ENCODE measurements at regions not wholly inside any gene's neighbourhood (a gene's known extent, or its start where the extent isn't known, plus 50 kb on each side); places are given as distances from the start of the nearest gene placed in this dataset.

GRCh38 chr7:35533902-35534301, 161.0 kb downstream of the HERPUD2 start:
- DNase-seq (ENCODE audit: low spot score), result no peak

DNA sequence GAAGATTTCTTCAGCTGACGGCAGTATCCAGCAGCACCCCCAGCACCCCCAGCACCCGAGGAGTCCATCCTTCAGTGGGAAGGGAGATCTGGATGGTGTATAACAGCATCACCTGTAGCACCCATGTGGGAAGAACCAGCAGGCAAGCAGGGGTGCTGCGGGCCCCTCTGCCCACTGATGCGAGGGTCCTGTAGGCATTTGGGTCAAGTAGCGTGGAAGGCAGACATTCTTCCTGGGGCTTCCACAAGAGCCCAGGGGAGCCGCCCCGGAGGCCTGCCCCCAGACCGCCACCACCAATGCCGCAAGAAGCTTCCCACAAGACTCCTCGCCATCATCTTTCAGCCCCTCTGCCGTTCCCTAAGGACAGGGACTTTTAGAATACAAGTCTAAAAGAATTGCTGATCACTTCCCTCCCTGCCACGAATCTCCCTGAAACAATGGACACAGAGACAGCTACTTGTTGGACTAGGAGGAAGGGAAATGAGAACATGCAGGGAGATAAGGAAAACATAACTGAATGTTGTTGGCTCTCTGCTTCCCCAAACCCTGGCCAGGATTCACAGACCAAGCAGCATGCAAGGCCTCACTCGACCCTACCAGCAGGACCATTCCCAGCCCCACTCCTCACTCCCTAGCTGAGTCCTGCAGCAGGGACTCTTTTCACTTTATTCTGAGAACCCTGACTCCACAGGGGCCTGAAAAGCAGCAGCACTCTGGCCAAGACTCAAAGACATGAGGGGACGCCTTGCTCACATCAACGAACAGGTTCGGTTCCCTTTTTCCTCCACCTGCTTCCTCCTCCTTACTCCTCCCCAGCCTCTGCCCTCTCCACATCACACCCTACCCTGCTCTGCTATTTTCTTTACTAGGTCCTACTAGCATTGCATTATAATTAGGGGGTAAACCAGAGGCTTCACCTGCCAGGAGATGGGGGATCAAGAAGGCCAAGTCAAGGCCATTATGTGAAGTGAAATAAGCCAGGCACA, 164.5 kb downstream of the HERPUD2 start:
- no peak for DNase-seq (ENCODE audit: low spot score)

DNA sequence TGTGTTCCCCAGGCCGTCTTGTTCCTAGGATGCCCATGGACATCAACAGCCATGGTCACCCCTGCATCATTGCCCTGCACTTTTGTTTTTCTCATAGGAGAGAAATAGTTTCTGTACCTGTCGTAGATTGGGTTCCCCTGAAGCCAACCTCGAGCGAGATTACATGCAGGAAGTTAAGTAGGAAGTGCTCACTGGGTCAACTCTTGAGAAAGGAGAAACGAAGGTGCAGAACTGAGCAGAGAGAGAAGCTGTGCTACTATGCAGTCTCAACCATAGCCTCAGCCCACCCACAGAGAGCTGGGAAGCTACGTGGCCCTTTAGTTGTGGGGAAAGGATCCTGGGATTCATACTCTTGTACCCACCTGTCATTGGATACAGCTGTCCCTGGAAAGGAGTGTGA, 165.2 kb downstream of the HERPUD2 start:
- no peak for DNase-seq (ENCODE audit: low spot score)

DNA sequence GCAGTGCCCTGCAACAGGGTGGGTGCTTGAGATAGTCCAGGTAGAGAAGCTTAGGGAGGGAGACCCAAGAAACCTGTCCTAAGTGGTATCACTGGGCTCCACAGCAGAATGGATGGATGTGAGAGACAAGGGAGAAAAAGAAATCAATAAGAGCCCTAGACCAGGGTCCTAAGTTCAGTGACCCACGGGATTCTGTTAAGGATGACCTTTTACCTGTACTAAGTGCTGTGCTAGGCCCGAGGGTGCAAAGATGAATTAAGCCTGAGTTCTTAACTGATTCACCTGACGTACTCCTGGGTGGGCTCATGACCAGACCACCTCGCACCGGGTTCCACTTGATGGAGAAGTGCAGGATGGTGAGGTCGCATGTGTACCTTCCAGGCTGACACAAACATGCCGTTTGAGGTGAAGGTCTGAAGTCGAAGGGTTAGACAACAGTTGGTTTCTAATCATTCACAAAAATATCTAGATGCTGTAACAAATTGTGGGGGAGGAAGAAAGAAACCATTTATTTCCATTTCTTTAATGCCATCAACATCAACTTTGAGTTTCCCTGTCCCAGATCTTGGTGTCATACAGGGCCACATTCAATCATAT, 166.5 kb downstream of the HERPUD2 start:
- no peak for DNase-seq (ENCODE audit: low spot score)

DNA sequence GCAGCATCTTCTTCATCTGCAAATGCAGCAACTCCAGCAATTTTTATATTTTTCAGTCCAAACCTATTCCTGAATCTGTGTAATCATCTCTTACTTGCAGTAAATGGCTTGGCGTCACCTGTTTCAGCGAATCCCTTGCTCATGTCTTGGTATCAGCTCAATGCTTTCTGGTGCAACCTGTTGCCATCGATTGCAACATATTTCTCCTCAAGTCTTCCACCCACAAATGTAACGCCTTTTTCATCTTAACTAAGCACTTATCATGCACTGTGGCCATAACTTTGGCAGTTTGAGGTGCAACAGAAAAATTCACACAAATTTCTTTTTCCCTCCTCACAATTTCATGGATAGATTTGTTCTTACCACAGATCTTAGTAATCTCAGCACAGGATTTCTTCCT, 168.3 kb downstream of the HERPUD2 start:
- DNase-seq (ENCODE audit: low spot score), result no peak

DNA sequence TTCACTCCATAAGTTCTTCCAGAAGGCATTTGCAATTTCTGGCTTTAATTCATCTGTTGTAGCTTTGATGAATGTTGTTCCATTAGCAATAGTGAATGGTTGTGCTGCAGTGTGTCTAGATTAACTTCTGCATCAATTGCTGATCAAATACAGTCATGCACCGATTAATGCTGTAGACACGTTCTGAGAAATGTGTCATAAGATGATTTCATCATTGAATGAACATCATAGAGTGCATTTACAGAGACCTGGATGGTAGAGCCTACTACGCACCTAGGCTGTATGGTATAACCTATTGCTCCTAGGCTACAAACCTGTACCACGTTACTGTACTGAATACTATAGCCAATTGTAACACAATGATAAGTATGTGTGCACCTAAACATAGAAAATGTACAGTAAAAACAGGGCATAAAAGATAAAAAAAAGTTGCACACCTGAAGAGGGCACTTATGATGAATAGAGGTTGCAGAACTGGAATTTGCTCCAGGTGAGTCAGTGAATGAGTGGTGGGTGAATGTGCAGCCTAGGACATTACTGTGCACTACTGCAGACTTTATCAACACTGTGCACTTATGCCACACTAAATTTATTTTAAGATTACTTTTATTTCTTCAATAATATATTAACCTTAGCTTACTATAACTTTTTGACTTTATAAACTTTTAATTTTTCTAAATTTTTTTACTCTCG, 170.7 kb downstream of the HERPUD2 start:
- no peak for DNase-seq (ENCODE audit: low spot score)

DNA sequence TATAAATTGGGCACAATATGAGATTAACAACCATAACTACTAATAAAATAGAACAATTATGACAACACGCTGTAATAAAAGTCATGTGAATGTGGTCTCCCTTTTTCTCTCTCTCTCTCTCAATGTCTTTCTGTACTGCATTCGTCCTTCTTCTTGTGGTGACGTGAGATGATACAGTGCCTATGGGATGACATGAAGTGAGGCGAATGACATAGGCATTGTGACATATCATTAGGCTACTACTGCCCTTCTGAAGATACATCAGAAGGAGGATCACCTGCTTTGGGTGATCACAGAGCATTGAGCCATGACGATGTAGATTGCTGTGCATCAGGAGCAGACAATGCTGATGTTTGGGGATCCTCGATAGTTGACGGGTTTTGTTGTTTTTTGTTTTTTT, 171.6 kb downstream of the HERPUD2 start:
- DNase-seq (ENCODE audit: low spot score), result no peak

GRCh38 chr7:35522697-35523096, 172.2 kb downstream of the HERPUD2 start:
- DNase-seq (ENCODE audit: low spot score), result no peak

- no peak for DNase-seq (ENCODE audit: low spot score)
Observed at GRCh38 chr7:35521941-35522340, 173.0 kb downstream of the HERPUD2 start.

- DNase-seq (ENCODE audit: low spot score), result no peak
Observed at GRCh38 chr7:35520810-35521625, 173.9 kb downstream of the HERPUD2 start.

GRCh38 chr7:35519971-35520809, 174.7 kb downstream of the HERPUD2 start:
- peak; percentile 79 for DNase-seq (ENCODE audit: low spot score)

DNA sequence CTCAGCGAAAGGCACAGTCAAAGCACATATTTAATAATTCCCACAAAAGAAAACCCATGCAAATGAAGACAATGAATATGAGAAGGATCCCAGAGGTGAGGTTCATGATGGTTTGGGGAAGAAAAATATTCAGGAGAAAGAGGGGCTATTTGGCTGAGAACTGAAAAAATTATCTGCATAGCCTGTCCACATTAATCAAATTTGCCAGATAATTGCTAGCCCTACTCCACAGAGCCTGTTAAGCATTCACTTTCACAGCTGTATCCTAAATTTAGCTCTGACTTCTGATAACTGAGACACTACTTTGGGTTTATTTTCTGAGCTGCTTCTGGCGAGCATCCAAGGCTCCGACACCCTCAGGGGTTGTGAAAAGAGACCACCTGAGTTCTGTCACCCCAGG, 176.2 kb downstream of the HERPUD2 start:
- DNase-seq (ENCODE audit: low spot score), result no peak

GRCh38 chr7:35516498-35516897, 178.4 kb downstream of the HERPUD2 start:
- no peak for DNase-seq (ENCODE audit: low spot score)

DNA sequence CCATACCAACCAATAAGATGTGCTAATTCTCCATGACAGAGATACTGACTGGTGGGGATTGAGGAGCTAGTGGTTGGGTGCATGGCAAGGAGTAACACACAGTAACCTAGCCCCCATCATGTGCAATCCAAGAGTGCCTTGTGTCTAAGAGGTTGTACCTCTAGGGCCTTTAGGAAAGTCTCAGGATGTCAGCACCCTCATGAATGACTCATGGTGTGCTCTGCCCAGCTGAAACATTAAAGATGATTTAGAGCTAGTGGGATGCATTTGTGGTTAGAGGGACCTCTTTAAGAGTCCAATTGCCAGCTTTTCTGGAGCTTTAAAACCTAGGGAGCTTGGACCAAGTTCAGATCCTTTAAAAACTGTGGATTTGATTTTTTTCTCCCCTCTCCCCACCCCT, 181.1 kb downstream of the HERPUD2 start:
- DNase-seq (ENCODE audit: low spot score), result no peak

DNA sequence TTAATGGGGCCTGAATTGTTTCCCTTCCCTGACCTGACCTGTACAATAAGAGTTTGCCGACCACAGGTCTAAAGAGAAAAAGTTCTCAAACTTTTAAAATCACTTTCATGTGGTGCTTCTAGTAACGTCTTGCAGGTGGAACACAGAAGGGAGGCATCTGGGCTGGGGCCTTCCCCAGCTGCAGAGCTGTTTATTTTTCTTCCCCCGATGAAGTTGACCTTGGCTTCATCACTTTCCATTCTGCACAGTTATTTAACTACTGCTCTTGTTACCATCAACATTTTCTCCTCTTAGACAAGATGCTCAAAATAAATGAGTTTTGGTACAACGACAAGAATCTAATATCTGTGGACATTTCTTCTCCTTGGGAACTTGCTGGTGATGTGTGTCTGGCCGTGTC, 181.7 kb downstream of the HERPUD2 start:
- DNase-seq (ENCODE audit: low spot score), result no peak

DNA sequence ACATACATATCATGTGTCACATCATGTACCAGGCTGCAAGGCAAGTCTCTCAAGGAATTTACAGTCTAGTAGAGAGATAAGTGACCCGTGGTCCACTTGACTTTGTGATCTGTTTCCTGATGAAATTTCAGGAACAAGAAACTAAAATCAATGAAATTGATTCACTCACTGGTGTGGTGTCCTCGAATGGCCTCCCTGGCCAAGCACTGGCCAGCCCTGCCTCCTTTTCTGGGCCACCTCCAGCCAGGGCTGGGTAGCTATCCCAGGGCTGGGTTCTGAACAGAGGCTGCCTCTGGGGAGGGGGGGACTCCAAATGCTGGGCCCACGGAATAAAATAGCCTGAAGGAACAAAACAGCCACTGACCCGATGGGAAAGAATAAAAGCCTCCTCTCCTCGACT, 182.2 kb downstream of the HERPUD2 start:
- no peak for DNase-seq (ENCODE audit: low spot score)

DNA sequence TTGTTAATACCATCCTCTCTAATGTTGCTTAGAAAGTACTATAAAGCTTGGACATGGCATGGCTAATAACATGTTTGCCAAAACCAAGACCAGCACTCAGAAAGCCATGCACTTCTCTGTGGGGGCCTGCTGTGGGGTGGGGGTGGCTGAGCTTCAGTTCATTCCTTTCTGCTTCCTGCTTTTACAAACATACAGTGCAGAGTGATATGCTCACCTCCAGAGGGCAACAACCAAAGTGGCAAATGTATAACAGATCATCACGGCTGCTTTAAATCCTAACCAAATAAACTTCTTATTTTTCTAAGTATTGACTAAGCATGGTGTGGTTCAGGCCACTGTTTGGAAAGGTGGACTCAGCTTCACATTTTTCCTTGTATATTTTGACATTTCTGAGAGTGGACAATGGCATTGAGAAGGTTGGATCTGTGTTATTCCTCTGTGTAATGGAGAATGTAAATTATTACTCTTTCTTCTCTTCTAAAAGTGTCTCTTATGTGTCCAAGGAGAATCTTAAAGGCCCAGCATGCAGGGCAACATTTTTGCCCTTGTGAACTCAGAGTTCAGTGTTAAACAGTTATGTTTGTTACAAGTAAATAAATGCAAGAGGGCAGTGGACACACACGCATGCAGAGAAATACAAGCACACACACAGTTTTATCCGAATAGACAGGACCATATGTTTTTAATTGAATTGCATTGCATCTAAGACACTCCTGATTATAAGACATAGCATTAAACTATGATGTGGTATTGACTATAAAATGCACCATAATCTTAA, 186.1 kb downstream of the HERPUD2 start:
- no peak for DNase-seq (ENCODE audit: low spot score)

- no peak for DNase-seq (ENCODE audit: low spot score)
Observed at GRCh38 chr7:35505066-35505465, 189.9 kb downstream of the HERPUD2 start.

- no peak for DNase-seq (ENCODE audit: low spot score)
Observed at GRCh38 chr7:35504365-35504764, 190.6 kb downstream of the HERPUD2 start.

DNA sequence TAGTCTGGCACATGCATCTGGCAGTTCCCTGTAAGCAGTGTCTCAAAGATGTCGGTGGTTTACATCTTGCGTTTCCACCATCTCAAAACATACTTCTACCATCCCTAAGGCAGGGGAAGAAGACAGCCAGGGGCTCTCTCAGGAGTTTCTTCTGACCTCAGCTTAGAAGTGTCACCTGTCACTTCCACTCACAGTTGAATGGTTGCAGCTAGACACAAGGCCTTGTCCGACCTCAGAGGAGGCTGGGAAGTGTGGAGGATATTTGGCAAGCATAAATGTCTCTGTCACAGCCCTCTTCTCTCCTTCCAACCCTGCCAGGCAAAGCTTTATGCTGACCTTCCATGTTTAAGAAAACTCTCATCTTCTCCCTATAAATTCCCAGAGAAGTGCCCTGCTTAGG, 193.3 kb downstream of the HERPUD2 start:
- no peak for DNase-seq (ENCODE audit: low spot score)

All from LoVo (cell line).